ENCODE measurements at regions not wholly inside any gene's neighbourhood (a gene's known extent, or its start where the extent isn't known, plus 50 kb on each side); places are given as distances from the start of the nearest gene placed in this dataset.
"Not testable (repeated sequence)": the region's sequence is repeated elsewhere in the genome, so short reads cannot be mapped to it uniquely, and the experiment has no call there.

DNA sequence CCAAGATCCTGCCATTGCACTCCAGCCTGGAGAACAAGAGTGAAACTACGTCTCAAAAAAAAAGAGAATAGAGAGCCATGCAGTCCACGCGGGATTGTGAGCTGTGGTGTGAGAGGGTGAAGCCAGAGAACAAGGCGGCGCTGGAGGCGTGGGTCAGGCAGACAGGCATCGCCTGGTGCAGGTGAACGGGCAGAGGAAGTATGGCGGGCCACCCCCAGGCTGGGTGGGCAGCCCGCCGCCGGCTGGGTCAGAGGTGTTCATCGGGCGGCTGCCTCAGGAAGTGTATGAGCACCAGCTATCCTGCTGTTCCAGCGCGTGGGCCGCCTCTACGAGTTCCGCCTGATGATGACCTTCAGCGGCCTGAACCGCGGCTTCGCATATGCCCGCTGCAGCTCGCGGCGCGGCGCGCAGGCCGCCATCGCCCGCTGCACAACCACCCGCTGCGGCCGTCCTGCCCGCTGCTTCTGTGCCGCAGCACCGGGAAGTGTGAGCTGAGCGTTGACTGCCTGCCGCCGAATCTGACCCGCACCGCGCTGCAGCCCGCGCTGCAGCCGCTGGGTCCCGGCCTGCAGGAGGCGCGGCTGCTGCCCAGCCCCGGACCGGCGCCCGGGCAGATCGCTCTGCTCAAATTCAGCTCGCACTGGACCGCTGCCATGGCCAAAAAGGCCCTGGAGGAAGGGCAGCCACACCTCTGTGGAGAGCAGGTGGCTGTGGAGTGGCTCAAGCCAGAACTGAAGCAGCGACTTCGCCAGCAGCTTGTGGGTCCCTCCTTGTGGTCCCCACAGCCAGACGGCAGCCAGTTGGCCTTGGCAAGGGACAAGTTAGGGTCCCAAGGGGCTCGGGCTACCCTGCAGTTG lies 95.5 kb upstream of the PLEKHM1 start:
- not testable (repeated sequence) for DNase-seq

DNA sequence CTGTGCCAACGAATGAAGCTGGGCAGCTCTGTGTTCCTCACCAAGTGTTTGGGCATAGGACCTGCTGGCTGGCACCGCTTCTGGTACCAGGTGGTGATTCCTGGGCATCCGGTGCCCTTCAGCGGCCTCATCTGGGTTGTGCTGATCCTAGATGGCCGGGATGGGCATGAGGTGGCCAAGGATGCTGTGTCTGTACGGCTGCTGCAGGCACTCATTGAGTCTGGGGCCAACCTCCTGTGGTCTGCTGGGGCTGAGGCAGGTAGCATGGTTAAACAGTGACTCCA lies 96.1 kb upstream of the PLEKHM1 start:
- DNase-seq = not testable (repeated sequence)

- DNase-seq = not testable (repeated sequence)
Observed at GRCh38 chr17:45592433-45592923, 102.0 kb upstream of the PLEKHM1 start.

DNA sequence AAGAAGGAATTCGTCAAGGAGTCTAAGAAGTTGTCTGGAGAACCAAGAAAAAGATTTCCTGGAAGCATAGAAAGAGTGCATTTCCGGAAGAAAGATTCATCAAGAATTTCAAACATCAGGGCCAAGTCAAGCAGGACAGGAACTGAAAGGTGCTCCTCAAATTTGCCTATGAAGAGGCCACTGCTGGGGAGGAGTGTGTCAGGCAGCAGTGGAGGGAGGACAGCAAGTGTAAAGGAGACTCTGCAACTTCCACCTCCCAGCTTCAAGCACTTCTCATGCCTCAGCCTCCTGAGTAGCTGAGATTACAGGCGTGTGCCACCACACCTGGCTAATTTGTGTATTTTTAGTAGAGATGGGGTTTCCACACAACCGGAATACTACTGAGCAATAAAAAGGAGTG lies 105.8 kb upstream of the PLEKHM1 start:
- DNase-seq = not testable (repeated sequence)

GRCh38 chr17:45600052-45601012 lies 109.8 kb upstream of the PLEKHM1 start:
- DNase-seq = not testable (repeated sequence)

- DNase-seq = not testable (repeated sequence)
Observed at GRCh38 chr17:45601013-45601412, 110.5 kb upstream of the PLEKHM1 start.

- not testable (repeated sequence) for DNase-seq
Observed at GRCh38 chr17:45601605-45602539, 111.4 kb upstream of the PLEKHM1 start.

GRCh38 chr17:45605751-45606150 lies 115.2 kb upstream of the PLEKHM1 start:
- DNase-seq = not testable (repeated sequence)

GRCh38 chr17:45619984-45620405 lies 129.5 kb upstream of the PLEKHM1 start:
- DNase-seq = not testable (repeated sequence)

DNA sequence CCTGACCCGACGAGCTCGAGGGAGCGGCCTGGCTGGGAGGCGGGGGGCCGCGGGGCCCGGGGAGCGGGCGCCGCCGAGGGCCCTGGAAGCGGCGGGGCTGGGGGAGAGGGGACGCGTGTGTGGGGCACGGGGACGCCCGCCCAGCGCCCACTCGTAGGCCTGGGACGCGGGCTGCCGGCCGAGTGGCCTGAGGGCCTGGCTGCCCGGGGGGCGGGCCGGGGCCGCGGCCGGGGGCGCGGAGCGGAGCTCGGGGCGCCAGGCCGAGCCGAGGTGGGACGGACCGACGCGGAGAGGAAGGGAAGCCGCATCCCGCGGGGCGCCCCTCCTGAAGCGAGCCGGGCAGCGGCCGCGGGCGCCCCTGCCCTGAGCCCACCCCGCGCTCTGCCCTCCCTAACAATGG lies 129.9 kb upstream of the PLEKHM1 start:
- not testable (repeated sequence) for DNase-seq

DNA sequence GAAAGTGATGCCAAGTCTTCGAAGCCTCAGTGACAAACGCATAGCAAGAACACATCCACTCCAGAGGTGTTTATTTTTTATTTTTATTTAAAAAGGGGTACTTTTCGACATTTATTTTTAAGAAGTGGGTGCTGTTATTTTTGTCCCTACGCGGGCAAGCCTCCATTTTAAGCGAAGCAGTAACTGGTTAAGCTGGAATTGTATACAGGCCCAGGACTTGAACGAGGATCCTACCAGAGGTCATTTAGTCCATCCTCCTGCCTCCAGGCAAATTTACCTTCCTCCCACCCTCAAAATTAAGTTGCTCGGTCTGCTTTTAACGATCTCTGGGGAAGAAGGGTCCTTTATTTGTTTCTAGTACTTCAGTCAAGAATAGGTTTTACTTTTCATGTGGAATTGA lies 130.6 kb upstream of the PLEKHM1 start:
- DNase-seq = not testable (repeated sequence)

DNA sequence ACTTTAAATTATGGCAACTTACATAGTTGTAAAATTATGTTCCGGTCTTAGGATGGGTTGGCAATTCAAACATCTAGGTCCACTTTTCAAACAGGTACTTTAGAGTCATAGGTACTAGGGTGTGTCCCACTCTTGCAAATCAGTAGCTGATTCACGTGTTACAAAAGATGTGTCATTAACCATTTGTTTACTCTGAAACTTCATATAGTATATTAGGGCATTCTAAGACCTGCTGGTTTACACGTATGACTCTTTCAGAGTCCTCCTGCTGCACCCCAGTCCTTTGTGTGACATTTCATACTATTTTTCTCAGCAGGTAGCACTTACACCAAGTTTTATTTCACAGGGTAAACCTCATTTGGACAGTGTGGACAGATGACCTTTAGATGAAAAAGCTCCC lies 131.8 kb upstream of the PLEKHM1 start:
- DNase-seq = not testable (repeated sequence)

GRCh38 chr17:45628019-45628418 lies 137.5 kb upstream of the PLEKHM1 start:
- no peak for DNase-seq

DNA sequence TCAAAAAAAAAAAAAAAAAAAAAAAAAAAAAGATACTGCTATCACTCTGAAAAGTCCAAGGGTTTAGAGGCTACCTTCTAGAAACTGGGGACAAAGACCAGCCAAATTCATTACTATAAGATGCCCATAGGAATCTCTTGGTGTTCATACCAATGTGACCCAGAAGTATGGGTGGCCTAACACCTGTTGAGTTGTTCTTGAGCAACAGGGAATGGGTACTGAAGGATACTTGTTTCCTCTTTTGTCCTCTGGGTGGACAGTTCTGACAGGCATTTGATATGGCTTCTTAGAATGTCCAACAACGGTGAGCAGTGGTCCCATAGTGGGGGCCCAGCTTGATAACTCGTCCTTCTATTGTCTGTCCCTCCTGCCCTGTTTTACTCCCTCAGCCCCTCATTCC lies 141.4 kb upstream of the PLEKHM1 start:
- no peak for DNase-seq

DNA sequence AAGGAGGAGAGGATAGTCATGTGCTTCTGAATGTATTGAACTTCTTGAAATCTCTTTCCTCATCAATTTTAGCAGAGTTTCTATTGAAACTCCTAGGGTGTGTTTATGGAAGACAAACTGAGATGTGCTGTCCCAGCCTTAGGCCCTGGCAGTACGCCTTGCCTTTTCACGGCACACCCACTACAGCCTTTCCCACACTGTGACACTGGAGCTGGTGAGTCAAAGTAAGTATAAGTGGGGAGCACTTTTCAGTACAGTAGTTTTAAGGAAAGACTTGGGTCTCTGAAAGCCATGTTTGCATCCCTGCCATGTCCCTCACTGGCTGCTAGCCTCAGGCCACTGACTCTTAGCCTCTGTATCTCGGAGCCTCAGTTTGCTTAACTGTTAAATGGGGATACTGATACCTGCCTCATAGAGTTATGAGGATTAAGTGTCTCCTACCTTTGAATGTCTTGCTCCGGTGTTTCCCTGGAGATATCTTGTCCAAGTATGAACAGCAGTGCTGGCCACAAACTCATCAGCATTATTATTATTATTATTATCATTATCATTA lies 144.7 kb upstream of the CRHR1 start:
- DNase-seq = no peak

DNA sequence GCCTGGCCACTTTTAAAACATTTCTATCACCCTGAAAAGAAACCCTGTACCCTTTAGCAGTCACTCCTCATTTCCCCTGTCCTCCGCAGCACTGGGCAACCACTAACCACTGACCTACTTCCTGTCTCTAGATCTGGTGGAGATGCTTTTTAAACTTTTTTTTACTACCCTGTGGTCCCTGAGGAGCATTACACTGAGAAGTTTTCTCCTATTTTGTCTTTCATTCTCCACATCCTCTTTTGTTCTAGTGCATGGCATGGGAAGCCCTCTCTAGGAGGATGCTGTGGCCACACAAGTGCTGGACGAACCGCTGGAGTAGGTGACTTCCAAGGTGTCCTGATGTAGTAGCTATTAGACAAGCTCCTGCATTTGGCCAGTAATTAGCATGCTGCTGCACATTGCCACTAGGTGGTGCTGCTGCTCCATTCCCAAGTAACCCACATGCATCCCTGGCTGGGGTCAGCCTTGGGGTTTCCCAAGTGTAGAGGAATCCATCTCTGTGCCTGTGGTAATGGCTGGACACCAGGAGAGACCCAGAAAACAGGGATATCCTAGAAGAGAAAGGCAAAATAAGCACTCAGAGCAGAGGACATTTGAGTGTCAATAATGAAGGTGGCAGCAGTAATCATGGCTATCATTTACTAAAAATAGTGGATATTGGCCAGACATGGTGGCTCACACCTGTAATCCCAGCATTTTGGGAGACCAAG lies 143.8 kb upstream of the CRHR1 start:
- DNase-seq = no peak

- DNase-seq = no peak
Observed at GRCh38 chr17:45641541-45641940, 142.6 kb upstream of the CRHR1 start.

DNA sequence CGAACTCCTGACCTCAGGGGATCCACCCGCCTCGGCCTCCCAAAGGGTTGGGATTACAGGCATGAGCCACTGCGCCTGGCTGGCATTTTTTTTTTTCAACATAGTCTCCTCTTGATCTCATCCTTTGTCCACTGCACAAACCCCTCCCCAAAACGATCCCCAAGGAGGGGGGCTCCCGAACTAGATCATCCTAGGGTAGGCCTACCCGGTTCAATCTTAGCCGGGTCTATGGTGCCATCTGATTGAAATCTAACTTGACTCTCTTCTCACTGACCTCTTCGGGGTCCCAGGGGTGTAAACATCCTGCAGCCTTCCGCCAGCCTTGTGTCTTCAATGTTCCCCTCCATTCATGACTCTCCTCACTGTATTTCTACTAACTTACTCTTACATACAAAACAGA lies 140.5 kb upstream of the CRHR1 start:
- no peak for DNase-seq

- DNase-seq = not testable (repeated sequence)
Observed at GRCh38 chr17:45644637-45645036, 139.5 kb upstream of the CRHR1 start.

DNA sequence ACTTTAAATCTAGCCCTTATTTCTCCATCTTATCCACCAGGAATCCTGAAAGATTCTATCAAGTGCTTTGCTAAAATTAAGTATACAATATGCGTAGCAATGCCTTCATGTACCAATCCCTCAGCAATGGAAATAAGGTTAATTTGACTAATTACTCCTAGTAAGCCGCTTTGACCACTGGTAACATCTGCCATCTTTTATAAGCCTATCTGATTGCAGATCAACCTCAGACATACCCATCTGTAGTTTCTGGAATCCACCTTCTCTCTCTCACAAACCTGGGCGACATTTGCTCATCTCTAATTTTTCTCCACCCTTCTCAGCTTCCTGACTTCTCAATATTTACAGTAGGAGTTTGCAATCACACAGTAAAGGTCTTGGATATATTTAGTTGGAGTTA lies 138.8 kb upstream of the CRHR1 start:
- DNase-seq = no peak
